Neural cell (in vitro differentiated cells): ENCODE measurements at regions not wholly inside any gene's neighbourhood (a gene's known extent, or its start where the extent isn't known, plus 50 kb on each side); places are given as distances from the start of the nearest gene placed in this dataset.

ENCODE experiments used
- EP300 ChIP-seq: fragments of 450-650 bp; conservative IDR thresholded peaks from 2 replicates; pipeline ENCODE4 v1.6.1; 2014; ENCODE audit warnings: antibody characterized with exemption, mild to moderate bottlenecking, moderate library complexity; ENCODE audit not compliant: poor library complexity, severe bottlenecking
- EZH2 ChIP-seq: fragments of 200-600, 300-800 bp; shearing (Covaris generic), sonication (generic); IDR thresholded peaks from 2 replicates; pipeline ENCODE4 v1.6.1; 2014; ENCODE audit warnings: antibody characterized with exemption, low read length, borderline replicate concordance, mild to moderate bottlenecking; ENCODE audit not compliant: insufficient read depth, poor library complexity, severe bottlenecking
- MXI1 ChIP-seq: fragments of 450-650 bp; conservative IDR thresholded peaks from 2 replicates; pipeline ENCODE4 v1.6.1; 2014; ENCODE audit warnings: antibody characterized with exemption, mild to moderate bottlenecking; ENCODE audit not compliant: poor library complexity, severe bottlenecking
- POLR2AphosphoS5 ChIP-seq: IDR thresholded peaks from 2 replicates; pipeline ENCODE4 v1.6.1; 2012
- SMC3 ChIP-seq: fragments of 450-650 bp; conservative IDR thresholded peaks from 2 replicates; pipeline ENCODE4 v1.6.1; 2014; ENCODE audit warnings: antibody characterized with exemption, mild to moderate bottlenecking, moderate library complexity; ENCODE audit not compliant: poor library complexity
- TF ChIP-seq, protein P1 (sequence below): fragments of 450-650 bp; IDR thresholded peaks from 2 replicates; pipeline ENCODE4 v1.5.1; 2014; ENCODE audit warnings: antibody characterized with exemption, mild to moderate bottlenecking, moderate library complexity; ENCODE audit not compliant: poor library complexity, severe bottlenecking
- TF ChIP-seq, protein P2 (sequence below): IDR thresholded peaks from 2 replicates; pipeline ENCODE4 v1.6.1; 2012; ENCODE audit warnings: borderline replicate concordance

DNA sequence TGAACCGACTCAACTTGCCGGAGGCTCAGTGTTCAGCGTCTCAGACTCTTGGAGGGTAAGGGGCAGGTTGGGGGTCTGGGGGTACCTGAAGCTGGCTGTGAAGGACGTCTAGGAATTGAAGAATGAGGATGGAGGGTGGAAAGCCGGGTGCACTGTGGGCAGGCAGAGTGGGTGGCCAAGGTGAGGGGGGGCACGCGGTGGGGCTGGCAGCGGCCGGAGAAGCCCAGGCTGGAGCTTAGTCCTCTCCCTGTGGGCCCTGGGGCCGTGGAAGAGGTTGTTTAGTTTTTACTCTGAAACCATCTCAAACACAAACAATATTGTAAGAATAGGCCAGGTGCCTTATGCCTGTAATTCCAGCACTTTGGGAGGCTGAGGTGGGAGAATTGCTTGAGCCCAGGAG lies 83.4 kb downstream of the UNCX start:
- TF ChIP-seq, protein P1, sequence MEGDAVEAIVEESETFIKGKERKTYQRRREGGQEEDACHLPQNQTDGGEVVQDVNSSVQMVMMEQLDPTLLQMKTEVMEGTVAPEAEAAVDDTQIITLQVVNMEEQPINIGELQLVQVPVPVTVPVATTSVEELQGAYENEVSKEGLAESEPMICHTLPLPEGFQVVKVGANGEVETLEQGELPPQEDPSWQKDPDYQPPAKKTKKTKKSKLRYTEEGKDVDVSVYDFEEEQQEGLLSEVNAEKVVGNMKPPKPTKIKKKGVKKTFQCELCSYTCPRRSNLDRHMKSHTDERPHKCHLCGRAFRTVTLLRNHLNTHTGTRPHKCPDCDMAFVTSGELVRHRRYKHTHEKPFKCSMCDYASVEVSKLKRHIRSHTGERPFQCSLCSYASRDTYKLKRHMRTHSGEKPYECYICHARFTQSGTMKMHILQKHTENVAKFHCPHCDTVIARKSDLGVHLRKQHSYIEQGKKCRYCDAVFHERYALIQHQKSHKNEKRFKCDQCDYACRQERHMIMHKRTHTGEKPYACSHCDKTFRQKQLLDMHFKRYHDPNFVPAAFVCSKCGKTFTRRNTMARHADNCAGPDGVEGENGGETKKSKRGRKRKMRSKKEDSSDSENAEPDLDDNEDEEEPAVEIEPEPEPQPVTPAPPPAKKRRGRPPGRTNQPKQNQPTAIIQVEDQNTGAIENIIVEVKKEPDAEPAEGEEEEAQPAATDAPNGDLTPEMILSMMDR, result no peak
- TF ChIP-seq SMC3 (no peak), EZH2 (no peak), EP300 (no peak), POLR2AphosphoS5 (no peak), MXI1 (no peak)
- TF ChIP-seq, protein P2, sequence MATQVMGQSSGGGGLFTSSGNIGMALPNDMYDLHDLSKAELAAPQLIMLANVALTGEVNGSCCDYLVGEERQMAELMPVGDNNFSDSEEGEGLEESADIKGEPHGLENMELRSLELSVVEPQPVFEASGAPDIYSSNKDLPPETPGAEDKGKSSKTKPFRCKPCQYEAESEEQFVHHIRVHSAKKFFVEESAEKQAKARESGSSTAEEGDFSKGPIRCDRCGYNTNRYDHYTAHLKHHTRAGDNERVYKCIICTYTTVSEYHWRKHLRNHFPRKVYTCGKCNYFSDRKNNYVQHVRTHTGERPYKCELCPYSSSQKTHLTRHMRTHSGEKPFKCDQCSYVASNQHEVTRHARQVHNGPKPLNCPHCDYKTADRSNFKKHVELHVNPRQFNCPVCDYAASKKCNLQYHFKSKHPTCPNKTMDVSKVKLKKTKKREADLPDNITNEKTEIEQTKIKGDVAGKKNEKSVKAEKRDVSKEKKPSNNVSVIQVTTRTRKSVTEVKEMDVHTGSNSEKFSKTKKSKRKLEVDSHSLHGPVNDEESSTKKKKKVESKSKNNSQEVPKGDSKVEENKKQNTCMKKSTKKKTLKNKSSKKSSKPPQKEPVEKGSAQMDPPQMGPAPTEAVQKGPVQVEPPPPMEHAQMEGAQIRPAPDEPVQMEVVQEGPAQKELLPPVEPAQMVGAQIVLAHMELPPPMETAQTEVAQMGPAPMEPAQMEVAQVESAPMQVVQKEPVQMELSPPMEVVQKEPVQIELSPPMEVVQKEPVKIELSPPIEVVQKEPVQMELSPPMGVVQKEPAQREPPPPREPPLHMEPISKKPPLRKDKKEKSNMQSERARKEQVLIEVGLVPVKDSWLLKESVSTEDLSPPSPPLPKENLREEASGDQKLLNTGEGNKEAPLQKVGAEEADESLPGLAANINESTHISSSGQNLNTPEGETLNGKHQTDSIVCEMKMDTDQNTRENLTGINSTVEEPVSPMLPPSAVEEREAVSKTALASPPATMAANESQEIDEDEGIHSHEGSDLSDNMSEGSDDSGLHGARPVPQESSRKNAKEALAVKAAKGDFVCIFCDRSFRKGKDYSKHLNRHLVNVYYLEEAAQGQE, result no peak
